ENCODE measurements at regions not wholly inside any gene's neighbourhood (a gene's known extent, or its start where the extent isn't known, plus 50 kb on each side); places are given as distances from the start of the nearest gene placed in this dataset.

- no peak for DNase-seq
These were observed 241.5 kb upstream of the PAPPA start for GRCh38 chr9:115912086-115912485.

DNA sequence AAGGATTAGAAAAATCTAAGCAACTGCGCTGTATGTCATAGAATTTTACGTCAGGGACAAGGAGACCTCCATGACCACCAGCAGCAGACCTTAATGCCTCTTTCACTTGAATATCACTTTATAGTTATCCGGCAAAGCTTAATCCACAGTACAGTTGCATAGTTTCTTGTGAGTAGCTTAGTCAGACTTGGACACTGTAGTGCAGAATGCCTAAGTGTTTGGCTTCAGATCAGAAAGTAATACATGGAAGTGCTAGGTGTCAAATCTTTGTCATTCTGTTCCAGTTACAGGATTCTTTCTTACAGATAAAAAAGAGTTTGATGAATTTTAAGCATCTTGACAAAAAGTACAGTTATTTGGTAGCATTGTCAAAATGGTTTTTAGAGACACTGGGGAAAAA, 239.9 kb upstream of the PAPPA start:
- DNase-seq: no peak

GRCh38 chr9:115914291-115914690, 239.3 kb upstream of the PAPPA start:
- DNase-seq: no peak

DNA sequence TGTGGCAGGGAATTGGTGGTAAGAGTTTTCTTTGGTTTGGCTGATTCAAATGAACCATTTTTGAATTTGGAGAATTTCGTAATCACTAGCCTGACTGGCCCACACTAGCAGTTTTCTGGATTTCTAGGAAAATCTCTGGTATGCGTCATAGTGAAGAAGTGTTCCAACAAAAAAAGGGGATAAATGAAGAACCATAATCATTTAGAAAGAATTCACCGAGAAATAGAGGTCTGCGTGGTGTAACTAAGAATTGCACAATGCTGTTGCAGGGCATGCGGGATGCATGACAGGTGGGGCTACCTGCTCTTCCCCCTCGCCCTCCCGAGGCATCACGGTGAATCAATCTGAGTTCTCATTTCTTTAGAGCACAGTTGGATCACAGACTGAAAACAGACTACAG, 232.3 kb upstream of the PAPPA start:
- DNase-seq: no peak

DNA sequence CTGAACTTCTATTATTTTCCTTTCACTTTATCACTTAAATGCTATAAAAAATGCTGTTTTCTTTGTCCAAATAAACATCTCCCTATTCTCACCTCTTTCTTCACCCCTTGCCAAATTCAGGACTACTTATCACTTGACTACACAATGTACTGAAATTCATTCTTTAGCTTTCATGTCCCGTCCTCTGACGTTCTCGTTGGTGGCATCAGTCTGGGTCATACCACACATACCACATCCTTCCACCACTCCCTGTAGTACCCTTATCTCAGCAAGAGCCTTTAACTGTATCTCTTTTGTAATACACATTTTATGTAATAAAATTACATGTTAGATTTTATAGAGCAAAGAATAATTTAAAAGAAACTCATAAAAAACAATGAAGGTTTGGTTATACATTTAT, 231.1 kb upstream of the PAPPA start:
- no peak for DNase-seq

GRCh38 chr9:115923410-115923809, 230.2 kb upstream of the PAPPA start:
- no peak for DNase-seq

GRCh38 chr9:115923903-115924668, 229.5 kb upstream of the PAPPA start:
- no peak for DNase-seq

GRCh38 chr9:115924669-115924987, 229.0 kb upstream of the PAPPA start:
- DNase-seq: no peak

DNA sequence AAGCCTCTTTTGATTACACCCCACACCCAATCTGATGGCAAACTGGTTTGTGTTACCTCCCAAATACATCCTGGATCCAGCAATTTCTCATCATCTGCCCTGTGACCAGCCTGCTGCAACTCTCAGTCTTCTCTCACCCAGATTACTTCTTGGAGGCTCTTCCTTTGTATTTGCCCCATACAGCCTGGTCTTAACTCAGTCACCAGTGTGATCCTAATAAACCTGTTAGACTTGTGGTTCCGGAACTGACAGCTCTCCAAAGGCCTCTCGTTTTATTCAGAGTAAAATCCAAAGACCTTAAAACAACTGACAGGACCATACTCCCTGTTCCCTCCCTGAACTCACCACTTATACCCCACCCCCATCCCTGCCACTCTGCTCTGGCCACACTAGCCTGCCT, 228.2 kb upstream of the PAPPA start:
- no peak for DNase-seq

DNA sequence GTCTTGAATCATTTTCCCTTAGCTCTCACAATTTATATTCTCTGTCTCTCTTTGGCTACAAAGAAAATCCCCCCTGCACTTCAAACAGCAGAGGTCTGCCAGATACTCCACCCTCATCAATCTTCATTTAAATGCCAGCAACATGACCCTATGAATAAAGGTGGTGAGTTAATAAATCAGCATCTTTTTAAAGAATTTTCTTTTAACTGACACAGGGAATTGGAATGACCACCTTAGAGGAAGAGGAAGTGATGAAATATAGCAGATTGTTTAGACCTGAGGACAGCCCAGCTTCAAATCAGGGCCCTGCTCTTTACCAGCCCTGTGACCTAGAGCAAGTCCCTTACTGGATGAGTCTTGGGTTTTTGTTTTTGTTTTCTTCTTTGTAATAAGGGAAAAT, 223.1 kb upstream of the PAPPA start:
- DNase-seq: no peak

- no peak for DNase-seq
These were observed 215.1 kb upstream of the PAPPA start for GRCh38 chr9:115938479-115938878.

- no peak for DNase-seq
These were observed 214.4 kb upstream of the PAPPA start for GRCh38 chr9:115939065-115939765.

DNA sequence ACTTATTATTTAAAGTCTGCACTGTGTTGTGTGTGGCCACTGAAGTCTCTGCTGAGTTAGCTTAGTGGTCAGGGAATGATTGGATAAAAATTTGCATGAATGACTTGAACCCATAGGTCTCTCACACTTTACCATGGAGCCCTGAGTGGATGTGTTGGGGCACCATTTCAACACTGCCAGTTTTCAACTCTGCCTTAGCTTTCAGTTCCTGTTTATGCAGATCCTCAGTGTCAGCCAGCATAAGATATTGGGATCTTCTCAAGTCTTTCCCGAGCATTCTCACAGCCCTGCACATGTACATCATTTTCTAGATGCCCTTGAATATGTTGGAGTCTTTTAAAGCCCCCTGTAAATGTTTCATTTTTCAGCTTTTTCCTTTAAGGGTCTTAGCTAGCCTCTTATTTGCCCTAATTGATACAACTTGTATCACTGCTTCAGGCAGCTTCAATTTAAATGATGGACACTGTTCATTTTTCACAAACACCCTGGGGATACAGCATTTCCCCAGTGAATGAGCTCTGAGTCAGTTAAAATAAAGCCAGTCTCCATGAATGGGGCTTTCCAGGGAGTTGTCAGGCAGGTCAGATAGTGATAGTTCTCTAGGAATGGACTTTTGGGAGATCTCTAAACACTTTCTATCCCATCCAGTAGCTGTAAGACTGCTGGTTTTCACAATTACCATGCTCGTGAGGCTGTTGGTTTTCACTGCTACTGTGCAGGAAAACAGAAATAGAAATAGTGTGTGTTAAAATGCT, 211.9 kb upstream of the PAPPA start:
- DNase-seq: no peak

DNA sequence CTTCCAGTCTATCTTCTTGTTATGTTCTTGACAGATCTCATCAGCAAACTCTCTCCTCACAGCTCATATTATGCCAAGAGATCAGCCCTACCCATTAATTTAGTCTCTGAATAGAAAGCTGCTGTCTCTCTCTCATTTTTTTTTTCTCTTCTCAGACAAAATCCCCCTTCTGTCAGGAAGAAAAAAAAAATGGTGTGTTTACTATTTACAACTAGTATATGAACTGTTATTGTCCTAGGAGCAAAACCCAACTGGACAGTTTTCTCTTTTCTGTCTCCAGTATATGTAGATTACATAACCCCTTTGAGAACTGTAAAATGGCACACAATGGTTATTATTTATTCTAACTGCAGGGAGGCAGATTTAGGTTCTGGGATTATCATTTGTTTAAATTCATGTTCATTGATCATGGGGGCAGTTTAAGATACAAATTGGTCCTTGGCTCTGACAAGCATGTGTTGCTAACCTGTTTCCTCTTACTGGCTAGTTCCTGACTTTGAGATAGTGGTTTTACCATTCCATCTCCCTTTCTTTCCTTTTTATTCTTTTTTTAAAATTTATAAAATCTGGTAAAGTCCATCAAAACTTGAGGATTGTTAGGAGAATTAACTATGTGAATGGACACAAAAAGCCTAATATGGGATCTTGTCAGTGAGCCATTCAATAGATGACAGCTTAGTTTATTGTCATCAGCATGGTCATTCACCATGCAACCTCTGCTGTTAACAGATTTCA, 210.0 kb upstream of the PAPPA start:
- DNase-seq: no peak

DNA sequence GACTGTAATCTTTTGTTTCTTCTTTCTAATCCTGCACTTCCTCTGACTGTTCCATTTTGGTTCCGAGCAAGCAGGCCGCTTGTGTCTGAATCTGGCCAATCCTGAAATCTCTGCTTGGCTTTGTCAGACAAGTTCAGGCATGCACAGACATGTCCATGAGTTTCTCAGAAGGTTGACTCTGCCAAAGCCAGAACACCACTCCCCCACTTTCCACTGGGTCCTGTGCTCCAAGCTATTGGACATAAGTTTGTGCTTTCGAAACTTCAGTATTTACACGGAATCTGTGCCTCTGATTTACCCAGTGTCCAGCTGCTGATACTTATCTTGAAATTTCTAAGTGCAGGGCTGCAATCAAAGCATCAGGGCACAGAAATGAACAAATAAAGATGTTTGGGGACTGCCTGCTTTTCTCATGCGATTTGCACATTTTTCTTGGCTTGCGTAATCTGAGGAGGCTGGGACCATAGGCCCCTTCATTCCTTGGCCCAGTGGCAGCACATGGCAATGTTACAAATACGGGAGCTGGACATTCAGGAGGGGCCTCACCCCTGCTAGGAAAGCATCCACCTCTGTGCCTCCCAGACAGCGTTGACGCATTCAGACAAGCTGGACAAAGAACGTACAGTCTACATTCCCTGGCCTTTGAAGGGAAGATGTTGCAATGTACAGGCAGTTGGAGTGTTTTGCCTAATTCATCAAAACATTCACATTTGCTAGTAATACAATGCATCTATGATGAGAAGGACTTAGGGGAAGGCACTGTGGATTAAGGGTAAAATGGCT, 209.2 kb upstream of the PAPPA start:
- no peak for DNase-seq

- no peak for DNase-seq
These were observed 208.6 kb upstream of the PAPPA start for GRCh38 chr9:115945009-115945431.

DNA sequence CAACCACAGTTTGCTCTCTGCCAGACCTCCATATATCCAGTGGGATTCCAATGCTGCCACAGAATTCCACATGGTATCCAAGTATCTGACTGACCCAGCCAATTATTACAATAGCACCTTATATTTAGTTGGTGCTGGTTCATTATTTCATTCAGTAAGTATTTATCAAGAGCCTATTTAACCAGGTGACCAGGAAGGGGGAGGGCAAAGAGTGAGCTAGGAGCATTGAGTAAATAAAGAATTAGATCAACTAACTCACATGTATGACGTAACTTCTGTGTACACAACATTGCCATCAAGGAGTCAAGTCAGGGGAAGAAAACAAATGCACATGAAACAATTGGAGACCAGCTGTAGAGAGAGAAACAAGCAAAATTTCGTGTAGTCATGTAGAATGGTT, 207.1 kb upstream of the PAPPA start:
- no peak for DNase-seq

GRCh38 chr9:115951977-115952376, 201.6 kb upstream of the PAPPA start:
- DNase-seq: no peak

- DNase-seq: no peak
These were observed 200.9 kb upstream of the PAPPA start for GRCh38 chr9:115952430-115953292.

GRCh38 chr9:115956371-115956770, 197.2 kb upstream of the PAPPA start:
- no peak for DNase-seq

DNA sequence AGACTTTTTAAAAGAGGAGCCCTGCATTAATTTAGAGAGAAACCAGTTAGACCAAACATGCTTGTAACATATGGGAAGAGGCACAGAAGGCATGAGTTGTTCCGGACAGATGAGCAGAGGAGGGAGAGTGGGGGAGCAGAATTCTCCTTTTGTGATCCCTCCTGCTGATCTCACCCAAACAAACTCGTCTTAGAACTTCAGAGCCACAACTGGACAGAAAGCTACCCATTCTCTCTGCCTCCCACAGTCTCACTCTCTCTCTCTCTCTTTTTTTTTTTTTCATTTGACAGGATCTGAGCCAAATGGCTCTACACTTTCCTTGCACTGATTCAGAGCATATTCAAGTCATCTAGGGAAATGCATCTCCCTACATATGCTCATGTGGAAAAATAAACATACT, 196.0 kb upstream of the PAPPA start:
- DNase-seq: no peak

Data from midbrain (tissue), 1 donor.